DND-41 (cell line): ENCODE measurements at regions not wholly inside any gene's neighbourhood (a gene's known extent, or its start where the extent isn't known, plus 50 kb on each side); places are given as distances from the start of the nearest gene placed in this dataset.

Source experiments
- ATAC-seq: fragments of 200-7000 bp; cut with Tn5 transposase; 3 replicates; pipeline ENCODE4 v1.9.1; 2021; ENCODE audit warnings: low read depth; ENCODE audit not compliant: insufficient read depth
- DNase-seq: peaks from one replicate; pipeline ENCODE4 v3.0.0-alpha.2; 2020
- H2AFZ ChIP-seq: 2 replicates; pipeline ENCODE4 v1.6.0; 2012; ENCODE audit warnings: low read depth, low read length
- H3K27ac ChIP-seq: 2 replicates; pipeline ENCODE4 v1.5.1; 2012; ENCODE audit warnings: low read length, inconsistent platforms
- H3K27me3 ChIP-seq: fragments of 200-600 bp; sonication (generic); 2 replicates; pipeline ENCODE4 v1.6.0; 2012; ENCODE audit warnings: low read length, mild to moderate bottlenecking, inconsistent platforms; ENCODE audit not compliant: insufficient read depth, poor library complexity
- H3K36me3 ChIP-seq: 2 replicates; pipeline ENCODE4 v1.5.1; 2012; ENCODE audit warnings: low read length, inconsistent platforms; ENCODE audit not compliant: insufficient read depth
- H3K4me1 ChIP-seq: 2 replicates; pipeline ENCODE4 v1.5.1; 2012; ENCODE audit warnings: mild to moderate bottlenecking, low read length; ENCODE audit not compliant: insufficient read depth
- H3K4me2 ChIP-seq: 2 replicates; pipeline ENCODE4 v1.6.0; 2012; ENCODE audit warnings: mild to moderate bottlenecking, moderate library complexity, low read length, inconsistent platforms; ENCODE audit not compliant: insufficient read depth
- H3K4me3 ChIP-seq, 2 experiments: fragments of 200-600 bp in 1 of 2; shearing (Covaris generic) in 1 of 2; 2 replicates each; pipeline ENCODE4 v1.5.1; 2012 to 2016; ENCODE audit warnings: inconsistent platforms in 2 of 2, low read length in 2 of 2, mild to moderate bottlenecking in 2 of 2, low read depth in 1 of 2, moderate library complexity in 1 of 2
- H3K79me2 ChIP-seq: 2 replicates; pipeline ENCODE4 v1.6.0; 2012; ENCODE audit warnings: low read length, inconsistent platforms; ENCODE audit not compliant: insufficient read depth
- H3K9ac ChIP-seq: 2 replicates; pipeline ENCODE4 v1.6.0; 2012; ENCODE audit warnings: low read depth, mild to moderate bottlenecking, inconsistent platforms, low read length, moderate library complexity
- H3K9me3 ChIP-seq: 2 replicates; pipeline ENCODE4 v1.5.1; 2012; ENCODE audit warnings: low read length, moderate library complexity, mild to moderate bottlenecking, inconsistent platforms; ENCODE audit not compliant: insufficient read depth, severe bottlenecking
- H4K20me1 ChIP-seq: 2 replicates; pipeline ENCODE4 v1.6.0; 2012; ENCODE audit warnings: low read length; ENCODE audit not compliant: insufficient read depth
- CTCF ChIP-seq: IDR thresholded peaks from 2 replicates; pipeline ENCODE4 v1.5.1; 2012; ENCODE audit warnings: borderline replicate concordance, low read length, moderate library complexity, mild to moderate bottlenecking; ENCODE audit not compliant: poor library complexity, severe bottlenecking; ENCODE audit errors: extremely low read depth
- EZH2 ChIP-seq: IDR thresholded peaks from 3 replicates; pipeline ENCODE4 v1.6.1; 2012; ENCODE audit warnings: borderline replicate concordance, low read depth, mild to moderate bottlenecking, moderate library complexity, low read length, inconsistent platforms; ENCODE audit not compliant: severe bottlenecking

GRCh38 chr22:48456449-48456848 is 1371.2 kb downstream of the BRD1 start:
- DNase-seq (no peak), ATAC-seq (no peak)
- Histone ChIP-seq H2AFZ (no peak overlapping the region), H4K20me1 (no peaks in the 10 kb centered on the region), H3K9me3 (no peaks in the 10 kb centered on the region), H3K9ac (no peak overlapping the region), H3K4me3 (no peak overlapping the region), H3K79me2 (no peaks in the 10 kb centered on the region), H3K4me2 (no peak overlapping the region), H3K36me3 (no peaks in the 10 kb centered on the region), H3K27me3 (no peaks in the 10 kb centered on the region), H3K27ac (no peak overlapping the region), H3K4me1 (peaks cover 5% of the 10 kb centered on the region; the same call in 1 of the 2 replicates)
- TF ChIP-seq EZH2 (no peak), CTCF (no peak)

GRCh38 chr22:48453751-48454485 is 1373.8 kb downstream of the BRD1 start:
- H3K27me3 ChIP-seq, result no peaks in the 10 kb centered on the region
- no peak overlapping the region for H3K9ac ChIP-seq
- H4K20me1 ChIP-seq, result no peaks in the 10 kb centered on the region
- no peak for TF ChIP-seq EZH2
- no peak for TF ChIP-seq CTCF
- DNase-seq (no peak), ATAC-seq (no peak)
- H3K27ac ChIP-seq, result no peak overlapping the region
- peaks cover 5% of the 10 kb centered on the region; the same call in 1 of the 2 replicates for H3K4me1 ChIP-seq
- no peak overlapping the region for H3K4me2 ChIP-seq
- H2AFZ ChIP-seq, result no peak overlapping the region
- no peaks in the 10 kb centered on the region for H3K79me2 ChIP-seq
- no peak overlapping the region for H3K4me3 ChIP-seq
- no peaks in the 10 kb centered on the region for H3K36me3 ChIP-seq
- no peaks in the 10 kb centered on the region for H3K9me3 ChIP-seq

- H3K4me3 ChIP-seq, result no peak overlapping the region
- TF ChIP-seq EZH2, result no peak
- TF ChIP-seq CTCF, result no peak
- H3K79me2 ChIP-seq, result no peaks in the 10 kb centered on the region
- no peaks in the 10 kb centered on the region for H3K9me3 ChIP-seq
- H3K9ac ChIP-seq, result no peak overlapping the region
- peaks cover 5% of the 10 kb centered on the region; the same call in 1 of the 2 replicates for H3K4me1 ChIP-seq
- H2AFZ ChIP-seq, result no peak overlapping the region
- ATAC-seq (no peak), DNase-seq (no peak)
- no peaks in the 10 kb centered on the region for H4K20me1 ChIP-seq
- no peak overlapping the region for H3K4me2 ChIP-seq
- no peak overlapping the region for H3K27ac ChIP-seq
- no peaks in the 10 kb centered on the region for H3K36me3 ChIP-seq
- no peaks in the 10 kb centered on the region for H3K27me3 ChIP-seq
These were observed 1374.5 kb downstream of the BRD1 start for GRCh38 chr22:48453171-48453570.

- ATAC-seq (no peak), DNase-seq (no peak)
- no peaks in the 10 kb centered on the region for H3K79me2 ChIP-seq
- peaks cover 5% of the 10 kb centered on the region; the same call in 1 of the 2 replicates for H3K4me1 ChIP-seq
- no peak overlapping the region for H3K27ac ChIP-seq
- H3K9me3 ChIP-seq, result no peaks in the 10 kb centered on the region
- H3K4me2 ChIP-seq, result no peak overlapping the region
- H2AFZ ChIP-seq, result no peak overlapping the region
- H3K4me3 ChIP-seq, result no peak overlapping the region
- H3K27me3 ChIP-seq, result no peaks in the 10 kb centered on the region
- H4K20me1 ChIP-seq, result no peaks in the 10 kb centered on the region
- no peaks in the 10 kb centered on the region for H3K36me3 ChIP-seq
- H3K9ac ChIP-seq, result no peak overlapping the region
- TF ChIP-seq CTCF (no peak), EZH2 (no peak)
These were observed 1374.9 kb downstream of the BRD1 start for GRCh38 chr22:48452766-48453165.
